MM.1S (cell line): ENCODE measurements at regions not wholly inside any gene's neighbourhood (a gene's known extent, or its start where the extent isn't known, plus 50 kb on each side); places are given as distances from the start of the nearest gene placed in this dataset.

Source experiments
- DNase-seq: peaks from one replicate; pipeline ENCODE4 v3.0.0-alpha.2; 2015
- H2AFZ ChIP-seq: fragments of 300-600 bp; sonication (generic); 2 replicates; pipeline ENCODE4 v1.6.0; 2016; ENCODE audit warnings: antibody characterized with exemption, low read length
- H3F3A ChIP-seq: fragments of 300-600 bp; sonication (generic); 2 replicates; pipeline ENCODE4 v1.6.1; 2016; ENCODE audit warnings: mild to moderate bottlenecking, antibody characterized with exemption, low read length, moderate library complexity, mixed read lengths; ENCODE audit not compliant: insufficient read depth
- H3K27ac ChIP-seq: fragments of 300-600 bp; sonication (generic); 2 replicates; pipeline ENCODE4 v1.5.1; 2016; ENCODE audit warnings: mild to moderate bottlenecking, low read length
- H3K27me3 ChIP-seq: fragments of 300-600 bp; sonication (generic); replicated peaks from 2 replicates; pipeline ENCODE4 v1.6.0; 2016; ENCODE audit warnings: low read length; ENCODE audit not compliant: insufficient read depth
- H3K36me3 ChIP-seq: fragments of 300-600 bp; sonication (generic); replicated peaks from 2 replicates; pipeline ENCODE4 v1.6.1; 2016; ENCODE audit warnings: mild to moderate bottlenecking, low read length, mixed read lengths; ENCODE audit not compliant: insufficient read depth
- H3K4me1 ChIP-seq: fragments of 300-600 bp; sonication (generic); 2 replicates; pipeline ENCODE4 v1.6.1; 2016; ENCODE audit warnings: low read length, mixed read lengths
- H3K4me2 ChIP-seq: fragments of 300-600 bp; sonication (generic); 2 replicates; pipeline ENCODE4 v1.6.0; 2016; ENCODE audit warnings: low read depth, low read length
- H3K4me3 ChIP-seq: fragments of 300-600 bp; sonication (generic); 2 replicates; pipeline ENCODE4 v1.5.1; 2016; ENCODE audit warnings: low read length, mixed read lengths
- H3K79me2 ChIP-seq: fragments of 300-600 bp; sonication (generic); 2 replicates; pipeline ENCODE4 v1.6.1; 2016; ENCODE audit warnings: mixed run types, low read length, mixed read lengths
- H3K9ac ChIP-seq: fragments of 300-600 bp; sonication (generic); 2 replicates; pipeline ENCODE4 v1.6.1; 2016; ENCODE audit warnings: low read length, mixed read lengths
- H3K9me2 ChIP-seq: fragments of 300-600 bp; sonication (generic); replicated peaks from 2 replicates; pipeline ENCODE4 v1.6.1; 2016; ENCODE audit warnings: mild to moderate bottlenecking, low read length, mixed read lengths; ENCODE audit not compliant: insufficient read depth
- H3K9me3 ChIP-seq: fragments of 300-600 bp; sonication (generic); replicated peaks from 2 replicates; pipeline ENCODE4 v1.6.1; 2016; ENCODE audit warnings: mild to moderate bottlenecking, low read length, mixed read lengths; ENCODE audit not compliant: insufficient read depth
- H4K20me1 ChIP-seq: fragments of 300-600 bp; sonication (generic); 2 replicates; pipeline ENCODE4 v1.6.1; 2016; ENCODE audit warnings: mild to moderate bottlenecking, low read length, moderate library complexity, mixed read lengths; ENCODE audit not compliant: insufficient read depth
- EZH2 ChIP-seq: fragments of 300-600 bp; sonication (generic); optimal IDR thresholded peaks from 2 replicates; pipeline ENCODE3; 2017; ENCODE audit warnings: low read depth, mild to moderate bottlenecking, antibody characterized with exemption, low read length, mixed read lengths
- EZH2phosphoT487 ChIP-seq: fragments of 300-600 bp; sonication (generic); IDR thresholded peaks from 2 replicates; pipeline ENCODE4 v1.6.1; 2018; ENCODE audit warnings: antibody characterized with exemption, low read length
- TF ChIP-seq, protein P1 (sequence below): fragments of 300-600 bp; sonication (generic); IDR thresholded peaks from 2 replicates; pipeline ENCODE4 v1.5.1; 2016; ENCODE audit warnings: antibody characterized with exemption, low read length, mixed read lengths

DNA sequence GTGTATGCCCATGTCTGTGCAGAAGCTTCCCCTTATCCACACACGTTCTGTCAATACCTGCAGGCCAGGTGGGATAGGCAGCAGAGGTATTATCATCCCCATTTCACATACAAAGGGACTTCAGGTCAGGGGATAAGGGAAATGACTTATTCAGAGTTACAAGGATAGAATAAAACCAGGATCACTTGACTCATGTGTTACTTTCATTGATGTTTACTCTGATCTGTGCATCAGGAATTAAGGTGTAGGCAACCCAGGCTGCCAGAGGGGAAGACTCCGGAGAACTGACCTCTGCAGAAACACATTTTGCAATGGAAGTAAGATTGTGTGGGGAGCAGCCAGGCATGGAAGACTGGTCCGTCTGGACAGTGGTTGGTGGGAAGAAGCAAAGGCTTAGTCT, 74.2 kb upstream of the FSTL4 start:
- H3F3A ChIP-seq: no peaks in the 10 kb centered on the region
- no peaks in the 10 kb centered on the region for H3K27me3 ChIP-seq
- H3K36me3 ChIP-seq: no peaks in the 10 kb centered on the region
- no peaks in the 10 kb centered on the region for H3K9me3 ChIP-seq
- no peaks in the 10 kb centered on the region for H3K79me2 ChIP-seq
- no peak overlapping the region for H3K9ac ChIP-seq
- TF ChIP-seq, protein P1, sequence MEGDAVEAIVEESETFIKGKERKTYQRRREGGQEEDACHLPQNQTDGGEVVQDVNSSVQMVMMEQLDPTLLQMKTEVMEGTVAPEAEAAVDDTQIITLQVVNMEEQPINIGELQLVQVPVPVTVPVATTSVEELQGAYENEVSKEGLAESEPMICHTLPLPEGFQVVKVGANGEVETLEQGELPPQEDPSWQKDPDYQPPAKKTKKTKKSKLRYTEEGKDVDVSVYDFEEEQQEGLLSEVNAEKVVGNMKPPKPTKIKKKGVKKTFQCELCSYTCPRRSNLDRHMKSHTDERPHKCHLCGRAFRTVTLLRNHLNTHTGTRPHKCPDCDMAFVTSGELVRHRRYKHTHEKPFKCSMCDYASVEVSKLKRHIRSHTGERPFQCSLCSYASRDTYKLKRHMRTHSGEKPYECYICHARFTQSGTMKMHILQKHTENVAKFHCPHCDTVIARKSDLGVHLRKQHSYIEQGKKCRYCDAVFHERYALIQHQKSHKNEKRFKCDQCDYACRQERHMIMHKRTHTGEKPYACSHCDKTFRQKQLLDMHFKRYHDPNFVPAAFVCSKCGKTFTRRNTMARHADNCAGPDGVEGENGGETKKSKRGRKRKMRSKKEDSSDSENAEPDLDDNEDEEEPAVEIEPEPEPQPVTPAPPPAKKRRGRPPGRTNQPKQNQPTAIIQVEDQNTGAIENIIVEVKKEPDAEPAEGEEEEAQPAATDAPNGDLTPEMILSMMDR: no peak
- TF ChIP-seq EZH2 (no peak), EZH2phosphoT487 (no peak)
- no peaks in the 10 kb centered on the region for H3K4me1 ChIP-seq
- H3K9me2 ChIP-seq: no peaks in the 10 kb centered on the region
- DNase-seq: no peak
- no peak overlapping the region for H3K27ac ChIP-seq
- H2AFZ ChIP-seq: no peak overlapping the region
- H4K20me1 ChIP-seq: 0 out of 2 replicates have a peak, but pooled peaks cover 3% of the 10 kb centered on the region
- H3K4me3 ChIP-seq: no peak overlapping the region
- H3K4me2 ChIP-seq: no peak overlapping the region

DNA sequence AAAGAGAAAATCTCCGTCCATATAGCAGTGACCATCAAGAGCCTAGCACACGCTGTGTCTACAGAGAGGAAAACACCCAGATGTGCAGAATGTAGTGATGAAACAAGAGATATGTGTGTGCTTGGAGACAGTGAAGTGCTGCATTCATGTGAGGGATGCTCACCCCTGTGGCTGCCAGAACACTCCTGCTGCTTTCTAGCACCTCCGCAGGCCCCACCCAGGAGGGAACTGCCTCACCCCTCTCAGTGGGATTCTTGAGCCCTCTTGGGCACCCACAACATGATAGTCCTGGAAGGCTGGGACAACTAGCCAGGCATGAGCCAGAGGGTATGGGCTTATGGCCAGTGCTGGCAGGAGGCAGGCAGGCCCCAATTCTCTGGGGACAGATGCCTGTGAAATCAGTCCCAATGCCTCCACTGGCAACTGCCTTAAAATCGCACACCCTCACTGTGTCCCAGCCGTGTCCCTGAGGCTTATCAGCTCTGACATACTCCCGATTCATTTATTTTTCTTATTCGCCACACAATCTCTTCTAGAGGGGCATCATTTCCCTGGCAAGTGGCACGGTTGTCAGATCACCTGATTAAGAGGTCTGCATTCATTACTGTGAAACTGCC, 73.2 kb upstream of the FSTL4 start:
- Histone ChIP-seq H3K9me2 (no peaks in the 10 kb centered on the region), H3K36me3 (no peaks in the 10 kb centered on the region), H3K9ac (no peak overlapping the region), H2AFZ (no peak overlapping the region), H3K4me1 (no peaks in the 10 kb centered on the region), H3F3A (no peaks in the 10 kb centered on the region), H4K20me1 (0 out of 2 replicates have a peak, but pooled peaks cover 3% of the 10 kb centered on the region), H3K4me3 (no peak overlapping the region), H3K27me3 (no peaks in the 10 kb centered on the region), H3K9me3 (no peaks in the 10 kb centered on the region), H3K4me2 (no peak overlapping the region), H3K27ac (no peak overlapping the region), H3K79me2 (no peaks in the 10 kb centered on the region)
- no peak for DNase-seq
- TF ChIP-seq EZH2: no peak
- TF ChIP-seq, protein P1: no peak
- TF ChIP-seq EZH2phosphoT487: no peak

DNA sequence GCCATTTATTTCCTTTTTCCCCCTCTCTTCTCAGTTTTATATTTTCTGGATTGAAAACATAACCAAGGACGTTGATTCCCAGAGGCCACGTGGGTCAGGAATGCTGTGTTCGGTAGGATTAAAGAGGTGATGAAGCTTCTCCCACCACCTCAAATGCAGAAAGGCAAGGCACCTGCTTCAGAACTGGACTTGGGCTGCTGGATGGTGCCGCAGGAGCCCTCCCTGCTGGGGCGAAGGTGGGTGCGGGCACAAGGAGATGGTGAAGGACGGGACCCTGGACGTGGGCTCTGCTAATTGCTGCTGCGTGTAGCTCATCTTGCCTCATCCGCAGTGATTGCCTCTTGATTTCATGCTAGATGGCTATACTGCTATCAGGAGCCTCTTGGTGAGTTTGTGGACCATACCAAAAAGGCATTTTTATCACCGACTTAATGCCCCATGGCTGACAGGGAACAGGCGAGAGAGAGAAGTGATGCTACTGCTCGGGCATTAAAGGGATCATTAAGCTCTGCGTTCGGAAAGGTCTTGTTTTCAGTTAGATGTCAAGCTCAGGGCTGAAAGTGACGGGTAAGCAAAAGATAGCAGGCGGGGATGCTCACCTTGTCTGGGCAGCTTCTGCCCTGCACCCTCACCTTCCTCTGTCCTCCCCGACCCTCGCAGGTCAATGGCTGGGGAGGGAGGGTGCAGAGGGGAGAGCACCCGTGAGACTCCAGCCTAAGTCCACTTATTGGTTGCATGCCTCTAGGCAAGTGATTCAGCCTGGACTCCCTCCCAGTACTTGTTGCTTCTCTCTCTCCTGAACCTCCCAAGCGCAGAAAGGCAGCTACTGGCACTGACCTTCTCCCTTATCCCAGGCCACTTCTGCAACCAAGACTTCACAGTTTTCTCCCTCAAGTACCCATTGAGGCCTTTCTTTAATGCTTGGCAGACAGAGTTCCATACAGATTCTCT, 71.6 kb upstream of the FSTL4 start:
- Histone ChIP-seq H4K20me1 (0 out of 2 replicates have a peak, but pooled peaks cover 3% of the 10 kb centered on the region), H3K36me3 (no peaks in the 10 kb centered on the region), H3K27ac (no peak overlapping the region), H3K9ac (no peak overlapping the region), H3K9me3 (no peaks in the 10 kb centered on the region), H3K4me1 (no peaks in the 10 kb centered on the region), H3K4me2 (no peak overlapping the region), H3F3A (no peaks in the 10 kb centered on the region), H3K4me3 (no peak overlapping the region), H3K9me2 (no peaks in the 10 kb centered on the region), H2AFZ (no peak overlapping the region), H3K27me3 (no peaks in the 10 kb centered on the region), H3K79me2 (no peaks in the 10 kb centered on the region)
- TF ChIP-seq EZH2phosphoT487: no peak
- TF ChIP-seq EZH2: no peak
- TF ChIP-seq, protein P1: no peak
- no peak for DNase-seq
